LHCN-M2 (cell line): ENCODE measurements at regions not wholly inside any gene's neighbourhood (a gene's known extent, or its start where the extent isn't known, plus 50 kb on each side); places are given as distances from the start of the nearest gene placed in this dataset.
A peak's percentile ranks its signal among the peaks of the same experiment; 100 is the strongest.
"Not testable (repeated sequence)": the region's sequence is repeated elsewhere in the genome, so short reads cannot be mapped to it uniquely, and the experiment has no call there.

Source experiments
- DNase-seq: peaks from one replicate; pipeline ENCODE4 v3.0.0-alpha.2; 2012; ENCODE audit warnings: low read depth

GRCh38 chr12:92432724-92433441 lies 269.9 kb upstream of the PLEKHG7 start:
- no peak for DNase-seq

- DNase-seq, result no peak
Measured at GRCh38 chr12:92431146-92431545, 271.6 kb upstream of the PLEKHG7 start.

GRCh38 chr12:92426332-92426731 lies 276.5 kb upstream of the PLEKHG7 start:
- DNase-seq, result no peak

DNA sequence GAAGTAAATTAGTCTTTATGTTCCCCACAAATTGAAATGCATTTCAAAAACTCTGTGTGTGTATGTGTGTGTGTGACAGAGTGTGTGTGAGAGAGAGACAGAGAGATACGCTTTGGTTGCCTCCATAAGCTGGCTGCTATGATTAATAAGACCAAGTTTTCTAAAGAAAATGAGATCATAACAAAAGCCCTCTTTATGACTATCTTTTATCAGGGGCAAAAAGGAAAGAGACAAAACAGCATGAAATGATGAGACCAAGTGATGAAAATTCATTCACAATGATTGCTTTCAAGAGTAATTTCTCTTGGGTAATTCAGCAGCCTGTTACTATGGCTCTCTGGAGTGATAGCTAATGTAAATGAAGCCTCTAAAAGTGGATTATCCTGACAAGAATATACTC lies 277.6 kb upstream of the PLEKHG7 start:
- no peak for DNase-seq

- DNase-seq, result peak; percentile 32
Measured at GRCh38 chr12:92424338-92424737, 278.5 kb upstream of the PLEKHG7 start.

GRCh38 chr12:92421701-92422100 lies 276.1 kb upstream of the BTG1 start:
- DNase-seq, result no peak

GRCh38 chr12:92421042-92421441 lies 275.4 kb upstream of the BTG1 start:
- no peak for DNase-seq

- no peak for DNase-seq
Measured at GRCh38 chr12:92419201-92419600, 273.6 kb upstream of the BTG1 start.

GRCh38 chr12:92418381-92418780 lies 272.7 kb upstream of the BTG1 start:
- DNase-seq, result no peak

GRCh38 chr12:92417373-92417772 lies 271.7 kb upstream of the BTG1 start:
- no peak for DNase-seq

- DNase-seq, result no peak
Measured at GRCh38 chr12:92416385-92416812, 270.8 kb upstream of the BTG1 start.

DNA sequence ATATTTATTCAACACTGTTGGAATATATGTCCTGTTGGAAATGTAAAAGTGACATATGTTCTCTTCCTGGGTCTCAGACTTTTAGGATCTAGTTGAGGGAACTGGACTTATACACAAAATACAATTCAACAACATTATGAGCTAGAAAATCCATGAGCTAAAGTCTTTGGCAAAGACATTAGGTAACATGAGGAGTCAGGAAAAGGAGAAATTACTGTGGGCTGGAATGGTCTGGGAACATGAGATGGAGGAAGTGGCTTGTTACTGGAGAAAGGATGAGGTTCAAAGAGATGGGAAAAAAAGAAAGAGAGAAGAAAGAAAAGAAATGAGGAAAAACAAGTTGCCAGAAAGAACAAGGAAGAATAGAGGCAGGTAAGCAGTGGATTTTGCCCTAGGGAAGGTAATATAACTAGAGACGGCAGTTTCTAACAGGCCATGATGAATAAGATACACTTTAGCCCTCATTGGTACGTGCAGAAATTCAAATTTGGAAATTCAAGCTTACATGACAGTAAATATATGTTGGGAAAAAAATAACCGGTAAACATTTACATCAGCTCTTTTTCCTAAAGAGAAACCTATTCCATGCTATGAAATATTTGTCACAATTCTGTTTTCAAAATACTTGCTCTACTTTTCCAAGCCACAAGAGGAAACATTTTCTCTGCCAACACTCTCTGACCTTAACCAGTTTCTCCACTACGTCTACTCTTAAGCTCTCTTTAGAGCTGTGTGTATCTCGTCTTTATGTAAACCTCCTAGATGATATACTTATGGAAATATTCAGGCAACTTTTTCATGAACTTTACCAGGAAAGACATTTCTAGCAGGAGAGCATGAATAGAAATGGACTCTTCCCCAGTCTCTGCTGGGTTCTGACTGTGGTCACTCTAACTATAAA lies 268.8 kb upstream of the BTG1 start:
- DNase-seq, result no peak

GRCh38 chr12:92413286-92413685 lies 267.6 kb upstream of the BTG1 start:
- no peak for DNase-seq

DNA sequence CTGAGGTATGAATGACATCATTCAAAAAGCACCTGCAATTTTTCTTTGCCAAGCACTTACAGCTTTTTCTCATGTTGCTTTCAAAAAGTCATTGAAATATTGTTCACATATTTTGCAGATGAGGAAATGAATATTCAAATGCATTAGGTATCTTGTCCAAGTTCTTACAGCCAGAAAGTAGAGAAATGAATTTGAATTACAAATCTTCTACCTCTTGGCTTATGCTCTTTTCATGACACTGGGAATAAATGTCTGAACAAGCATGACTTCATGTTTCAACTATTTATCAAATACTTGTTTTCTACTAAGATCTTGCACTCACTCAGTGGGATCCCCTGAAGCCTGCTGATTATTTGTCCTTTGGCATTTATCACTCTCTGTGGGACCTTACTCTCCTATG lies 267.2 kb upstream of the BTG1 start:
- DNase-seq, result no peak

- no peak for DNase-seq
Measured at GRCh38 chr12:92411687-92412086, 266.0 kb upstream of the BTG1 start.

- DNase-seq, result peak; percentile 62
Measured at GRCh38 chr12:92408072-92408900, 262.6 kb upstream of the BTG1 start.

GRCh38 chr12:92406404-92407070 lies 260.9 kb upstream of the BTG1 start:
- not testable (repeated sequence) for DNase-seq

DNA sequence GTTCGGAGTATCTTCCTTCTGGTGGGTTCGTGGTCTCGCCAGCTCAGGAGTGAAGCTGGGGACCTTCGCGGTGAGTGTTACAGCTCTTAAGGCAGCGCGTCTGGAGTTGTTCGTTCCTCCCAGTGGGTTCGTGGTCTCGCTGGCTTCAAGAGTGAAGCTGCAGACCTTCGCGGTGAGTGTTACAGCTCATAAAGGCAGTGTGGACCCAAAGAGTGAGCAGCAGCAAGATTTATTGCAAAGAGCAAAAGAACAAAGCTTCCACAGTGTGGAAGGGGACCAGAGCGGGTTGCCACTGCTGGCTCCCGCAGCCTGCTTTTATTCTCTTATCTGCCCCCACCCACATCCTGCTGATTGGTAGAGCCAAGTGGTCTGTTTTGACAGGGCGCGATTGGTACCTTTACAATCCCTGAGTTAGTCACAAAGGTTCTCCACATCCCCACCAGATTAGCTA lies 260.2 kb upstream of the BTG1 start:
- not testable (repeated sequence) for DNase-seq

DNA sequence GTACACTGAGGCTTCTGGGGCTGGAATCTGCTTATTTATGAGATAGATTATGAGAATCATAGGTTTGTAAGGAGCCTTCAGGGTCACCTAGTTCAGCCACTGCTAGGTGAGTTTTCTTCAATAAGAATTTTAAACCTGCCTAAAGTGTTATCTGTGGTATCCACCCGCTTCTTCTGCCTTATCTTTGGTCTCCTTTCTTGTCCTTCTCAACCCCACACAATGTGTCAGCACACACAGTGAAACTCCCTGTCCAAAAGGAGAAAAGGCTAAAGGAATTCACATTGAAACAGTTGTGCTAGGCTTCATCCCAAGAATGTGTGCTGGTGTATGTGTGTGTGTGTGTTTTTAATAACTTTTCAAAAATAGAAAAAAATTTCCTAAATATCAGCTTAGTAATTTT lies 259.3 kb upstream of the BTG1 start:
- no peak for DNase-seq

- DNase-seq, result no peak
Measured at GRCh38 chr12:92404259-92404894, 258.7 kb upstream of the BTG1 start.
